B cell (primary cell): ENCODE measurements at regions not wholly inside any gene's neighbourhood (a gene's known extent, or its start where the extent isn't known, plus 50 kb on each side); places are given as distances from the start of the nearest gene placed in this dataset.

Source experiments
- ATAC-seq: fragments of 200-7000 bp; cut with Tn5 transposase; one replicate; pipeline ENCODE4 v1.10.0; 2021; ENCODE audit warnings: low read depth, mild to moderate bottlenecking, moderate number of reproducible peaks, moderate library complexity
- CTCF ChIA-PET: fragments of 350-600 bp; sonication (Branson Sonifier 250); formaldehyde crosslinking; loops from one replicate; lab custom pipeline; 2021; ENCODE audit warnings: antibody characterized with exemption, inconsistent platforms; lab: Charles Lee
- POLR2A ChIA-PET: fragments of 350-600 bp; sonication (Branson Sonifier 250); formaldehyde crosslinking; loops from one replicate; lab custom pipeline; 2021; ENCODE audit warnings: antibody characterized with exemption; lab: Charles Lee
- DNase-seq: peaks from one replicate; pipeline ENCODE4 v3.0.0; 2013
- H2AFZ ChIP-seq: 2 replicates; pipeline ENCODE4 v1.6.1; 2012; ENCODE audit warnings: mild to moderate bottlenecking, low read depth, low read length; ENCODE audit not compliant: insufficient read depth, poor library complexity, severe bottlenecking
- H3K27ac ChIP-seq, 2 donors: 1 replicate in 1 of 2; 2 replicates in 1 of 2; pipeline ENCODE4 v1.5.1; 2012 to 2013; ENCODE audit warnings: low read length in 2 of 2, mild to moderate bottlenecking in 2 of 2, moderate library complexity in 1 of 2
- H3K27me3 ChIP-seq, 4 experiments: fragments of 200-600 bp in 1 of 4; sonication (generic) in 1 of 4; replicated peaks in 1 of 4; 1 replicate in 2 of 4; 2 replicates in 2 of 4; pipeline versions ENCODE4 v1.6.1 to v1.7.0; 2013 to 2016; ENCODE audit warnings: low read length in 3 of 4, mild to moderate bottlenecking in 2 of 4, mixed read lengths in 1 of 4, moderate library complexity in 1 of 4; ENCODE audit not compliant: insufficient read depth in 4 of 4, control insufficient read depth in 3 of 4; ENCODE audit errors: control extremely low read depth in 1 of 4
- H3K36me3 ChIP-seq, 2 experiments: replicated peaks in 1 of 2; 1 replicate in 1 of 2; 2 replicates in 1 of 2; pipeline versions ENCODE4 v1.6.1 to v1.7.1; 2013; ENCODE audit warnings: low read length in 1 of 2; ENCODE audit not compliant: insufficient read depth in 2 of 2, control insufficient read depth in 1 of 2; ENCODE audit errors: control extremely low read depth in 1 of 2, extremely low read depth in 1 of 2
- H3K4me1 ChIP-seq, 2 donors: fragments of 200-600 bp in 1 of 2; sonication (generic) in 1 of 2; 1 replicate in 1 of 2; 2 replicates in 1 of 2; pipeline versions ENCODE4 v1.5.1 to v1.6.1; 2013 to 2017; ENCODE audit warnings: low read length in 2 of 2; ENCODE audit not compliant: control insufficient read depth in 2 of 2, insufficient read depth in 2 of 2
- H3K4me2 ChIP-seq: replicated peaks from 2 replicates; pipeline ENCODE3; 2012; ENCODE audit warnings: mild to moderate bottlenecking, low read depth, low read length; ENCODE audit not compliant: poor library complexity, severe bottlenecking
- H3K4me3 ChIP-seq, 5 experiments: fragments of 200-600 bp in 1 of 5; sonication (generic) in 1 of 5; 1 replicate in 3 of 5; 2 replicates in 2 of 5; pipeline versions ENCODE4 v1.5.1 to v1.7.0; 2011 to 2016; ENCODE audit warnings: low read length in 4 of 5, mild to moderate bottlenecking in 4 of 5, low read depth in 2 of 5, control low read depth in 1 of 5, moderate library complexity in 1 of 5; ENCODE audit not compliant: insufficient read depth in 1 of 5; ENCODE audit errors: control extremely low read depth in 1 of 5, extremely low read depth in 1 of 5
- H3K79me2 ChIP-seq: fragments of 200-600 bp; sonication (generic); one replicate; pipeline ENCODE4 v1.6.0; 2016; ENCODE audit warnings: low read length; ENCODE audit not compliant: control insufficient read depth, insufficient read depth
- H3K9ac ChIP-seq: fragments of 200-600 bp; sonication (generic); 2 replicates; pipeline ENCODE4 v1.6.1; 2017; ENCODE audit warnings: mild to moderate bottlenecking, low read length, moderate library complexity
- H3K9me3 ChIP-seq, 3 donors: one replicate each; pipeline versions ENCODE4 v1.6.1 to v1.7.1; 2013; ENCODE audit warnings: low read length in 2 of 3; ENCODE audit not compliant: control insufficient read depth in 2 of 3, insufficient read depth in 1 of 3; ENCODE audit errors: control extremely low read depth in 1 of 3
- H4K20me1 ChIP-seq: 2 replicates; pipeline ENCODE4 v1.6.0; 2012; ENCODE audit warnings: mild to moderate bottlenecking, low read length; ENCODE audit not compliant: insufficient read depth, control insufficient read depth, poor library complexity, severe bottlenecking
- H3K27ac Mint-ChIP-seq: one replicate; pipeline ENCODE4 v1.8.0; 2021; ENCODE audit warnings: mixed read lengths
- H3K27me3 Mint-ChIP-seq: one replicate; pipeline ENCODE4 v1.8.0; 2021; ENCODE audit warnings: mixed read lengths
- H3K4me1 Mint-ChIP-seq: one replicate; pipeline ENCODE4 v1.8.0; 2021; ENCODE audit warnings: mixed read lengths
- H3K4me3 Mint-ChIP-seq: one replicate; pipeline ENCODE4 v1.8.0; 2021; ENCODE audit warnings: mixed read lengths
- H3K9me3 Mint-ChIP-seq: one replicate; pipeline ENCODE4 v1.8.0; 2022; ENCODE audit warnings: mixed read lengths; ENCODE audit not compliant: insufficient read depth
- CTCF ChIP-seq: fragments of 200-600 bp; IDR thresholded peaks from one replicate; pipeline ENCODE4 v1.8.0; 2022; ENCODE audit warnings: antibody characterized with exemption, mild to moderate bottlenecking
- EZH2 ChIP-seq: IDR thresholded peaks from 2 replicates; pipeline ENCODE4 v1.6.1; 2012; ENCODE audit warnings: borderline replicate concordance, low read depth, mild to moderate bottlenecking, moderate library complexity, low read length; ENCODE audit not compliant: insufficient read depth, poor library complexity, severe bottlenecking
- WGBS: methylation state at CpG from one replicate; pipeline ENCODE4 v1.1.5; 2013; ENCODE audit warnings: missing lambda C conversion rate; ENCODE audit not compliant: insufficient coverage; 5-methylcytosine and 5-hydroxymethylcytosine counted together
- intact Hi-C: fragments of 100-400 bp; cut with micrococcal nuclease; formaldehyde crosslinking; loops from one replicate; pipeline ENCODE4 v1.10.0; 2022

DNA sequence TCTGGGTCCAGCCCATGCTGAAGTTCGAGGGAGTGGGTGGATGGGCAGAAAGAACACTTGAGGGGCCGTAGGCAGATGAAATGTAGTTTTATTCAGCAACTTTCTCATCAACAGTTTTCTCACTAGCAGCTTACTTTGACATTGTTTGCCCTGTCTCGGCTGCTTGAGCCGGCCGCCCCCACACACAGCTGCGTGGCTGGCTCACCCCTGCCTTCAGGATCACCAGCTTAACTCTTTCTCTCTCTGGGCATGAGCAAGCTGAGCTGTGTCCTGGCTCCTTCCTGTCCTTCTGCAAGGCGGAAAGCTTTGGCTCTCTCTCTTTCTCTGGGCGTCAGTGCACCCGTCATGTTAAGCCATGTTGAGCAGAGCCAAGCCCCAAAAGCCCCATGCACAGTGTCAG lies 104.4 kb upstream of the GNG12 start:
- no peak for DNase-seq
- TF ChIP-seq EZH2 (no peak), CTCF (no peak)
- Mint-ChIP-seq H3K4me1 (no peaks in the 10 kb centered on the region), H3K9me3 (no peaks in the 10 kb centered on the region), H3K27ac (no peak overlapping the region), H3K4me3 (no peak overlapping the region), H3K27me3 (no peaks in the 10 kb centered on the region)
- no peak overlapping the region for H3K4me2 ChIP-seq
- no peaks in the 10 kb centered on the region for H3K79me2 ChIP-seq
- WGBS: 90% methylated on average over 7 of the region's 9 CpGs
- H2AFZ ChIP-seq: no peak overlapping the region
- ChIA-PET CTCF (no interaction called here), POLR2A (no interaction called here)
- no peaks in the 10 kb centered on the region for H3K4me1 ChIP-seq
- H3K9ac ChIP-seq: no peak overlapping the region
- H4K20me1 ChIP-seq: no peaks in the 10 kb centered on the region
- no peaks in the 10 kb centered on the region for H3K36me3 ChIP-seq
- H3K4me3 ChIP-seq: no peak overlapping the region
- H3K9me3 ChIP-seq: no peaks in the 10 kb centered on the region
- no peak for ATAC-seq
- intact Hi-C loops: no loop called here
- H3K27me3 ChIP-seq: no peaks in the 10 kb centered on the region
- no peak overlapping the region for H3K27ac ChIP-seq

DNA sequence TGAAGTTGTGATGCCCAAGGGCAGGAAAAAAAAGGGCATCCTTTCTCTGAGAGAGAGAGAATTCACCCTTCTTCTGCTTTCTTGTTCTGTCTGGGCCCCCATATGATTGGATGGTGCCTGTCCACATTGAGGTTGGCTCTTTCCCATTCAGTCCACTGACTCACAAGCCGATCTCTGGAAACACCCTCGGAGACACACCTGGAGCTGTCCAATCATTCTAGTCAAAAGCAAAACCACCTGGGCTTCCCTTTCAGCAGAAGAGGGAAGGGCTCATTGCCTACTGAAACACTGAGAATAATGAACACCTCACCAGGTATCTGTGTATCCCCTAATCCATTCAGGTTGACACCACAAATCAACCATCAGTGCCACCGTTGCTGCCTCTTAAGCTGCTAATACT lies 103.7 kb upstream of the GNG12 start:
- no peak for DNase-seq
- ATAC-seq: no peak
- no peaks in the 10 kb centered on the region for H3K27me3 ChIP-seq
- POLR2A ChIA-PET: no interaction called here
- no peaks in the 10 kb centered on the region for H4K20me1 ChIP-seq
- no peaks in the 10 kb centered on the region for H3K4me1 Mint-ChIP-seq
- CTCF ChIA-PET: no interaction called here
- no peak overlapping the region for H3K27ac Mint-ChIP-seq
- H2AFZ ChIP-seq: no peak overlapping the region
- H3K27ac ChIP-seq: no peak overlapping the region
- 100% methylated on average over 2 of the region's 3 CpGs for WGBS
- H3K4me3 ChIP-seq: no peak overlapping the region
- no peaks in the 10 kb centered on the region for H3K36me3 ChIP-seq
- no peaks in the 10 kb centered on the region for H3K9me3 Mint-ChIP-seq
- intact Hi-C loops: no loop called here
- no peak overlapping the region for H3K4me2 ChIP-seq
- H3K4me1 ChIP-seq: no peaks in the 10 kb centered on the region
- no peaks in the 10 kb centered on the region for H3K79me2 ChIP-seq
- H3K4me3 Mint-ChIP-seq: no peak overlapping the region
- TF ChIP-seq CTCF (no peak), EZH2 (no peak)
- H3K9ac ChIP-seq: no peak overlapping the region
- H3K9me3 ChIP-seq: no peaks in the 10 kb centered on the region
- H3K27me3 Mint-ChIP-seq: no peaks in the 10 kb centered on the region
